H1 (cell line): ENCODE measurements at regions not wholly inside any gene's neighbourhood (a gene's known extent, or its start where the extent isn't known, plus 50 kb on each side); places are given as distances from the start of the nearest gene placed in this dataset.

Experiments
- CTCF ChIA-PET: fragments of 300-600 bp; sonication (Branson Sonifier 250); formaldehyde crosslinking; loops from one replicate; lab custom pipeline; 2021; ENCODE audit not compliant: partially characterized antibody; lab: Charles Lee
- POLR2A ChIA-PET: fragments of 300-600 bp; sonication (Branson Sonifier 250); formaldehyde crosslinking; loops from one replicate; lab custom pipeline; 2021; ENCODE audit warnings: inconsistent platforms; ENCODE audit not compliant: partially characterized antibody; lab: Charles Lee
- DNase-seq, 2 experiments: peaks; one replicate each; pipeline versions ENCODE4 v3.0.0 to v3.0.0-alpha.2; 2010 to 2022; ENCODE audit warnings: low spot score in 2 of 2, low read depth in 1 of 2, mixed read lengths in 1 of 2
- FAIRE-seq: peaks from 2 replicates; lab custom pipeline; 2011; peaks lifted over from hg19 to GRCh38; lab: Jason Lieb, UNC
- H2AFZ ChIP-seq: 2 replicates; pipeline ENCODE4 v1.8.1; 2012; ENCODE audit warnings: low read length, inconsistent platforms
- H2AK5ac ChIP-seq: 2 replicates; pipeline ENCODE4 v1.6.1; 2013; ENCODE audit warnings: low read depth, low read length
- H2BK120ac ChIP-seq: replicated peaks from 2 replicates; pipeline ENCODE3; 2013; ENCODE audit warnings: low read depth, low read length, inconsistent platforms
- H2BK12ac ChIP-seq: 2 replicates; pipeline ENCODE4 v1.6.1; 2013; ENCODE audit warnings: low read depth, low read length
- H2BK15ac ChIP-seq: 2 replicates; pipeline ENCODE4 v1.6.1; 2013; ENCODE audit warnings: low read length
- H2BK20ac ChIP-seq: 2 replicates; pipeline ENCODE4 v1.6.1; 2013; ENCODE audit warnings: low read length
- H2BK5ac ChIP-seq: 2 replicates; pipeline ENCODE4 v1.6.1; 2013; ENCODE audit warnings: low read depth, low read length
- H3K14ac ChIP-seq: 2 replicates; pipeline ENCODE4 v1.6.1; 2013; ENCODE audit warnings: inconsistent platforms; ENCODE audit not compliant: insufficient read length
- H3K18ac ChIP-seq: 2 replicates; pipeline ENCODE4 v1.6.1; 2013; ENCODE audit warnings: low read length; ENCODE audit errors: extremely low read depth
- H3K23ac ChIP-seq: 2 replicates; pipeline ENCODE4 v1.6.1; 2013; ENCODE audit warnings: inconsistent platforms; ENCODE audit not compliant: insufficient read length
- H3K23me2 ChIP-seq: 2 replicates; pipeline ENCODE4 v1.6.1; 2013; ENCODE audit warnings: low read depth, low read length
- H3K27ac ChIP-seq: 2 replicates; pipeline ENCODE4 v1.6.1; 2011; ENCODE audit warnings: low read depth, low read length, inconsistent platforms
- H3K27me3 ChIP-seq, 4 experiments: replicated peaks in 1 of 4; 1 replicate in 1 of 4; 2 replicates in 3 of 4; pipeline versions ENCODE4 v1.6.1 to v1.8.1; 2011 to 2013; ENCODE audit warnings: low read length in 3 of 4, mild to moderate bottlenecking in 3 of 4, inconsistent platforms in 2 of 4, mixed read lengths in 2 of 4, moderate library complexity in 1 of 4; ENCODE audit not compliant: control insufficient read depth in 3 of 4, insufficient read depth in 3 of 4; ENCODE audit errors: extremely low read depth in 1 of 4
- H3K36me3 ChIP-seq, 4 experiments: 2 replicates each; pipeline versions ENCODE4 v1.6.1 to v1.8.1; 2011 to 2013; ENCODE audit warnings: mild to moderate bottlenecking in 4 of 4, low read length in 3 of 4, moderate library complexity in 2 of 4, control low read depth in 1 of 4, inconsistent platforms in 1 of 4; ENCODE audit not compliant: insufficient read depth in 4 of 4, control insufficient read depth in 2 of 4
- H3K4ac ChIP-seq: replicated peaks from 2 replicates; pipeline ENCODE3; 2013; ENCODE audit warnings: low read length, low read depth, mixed read lengths, inconsistent platforms; ENCODE audit not compliant: insufficient read length
- H3K4me1 ChIP-seq, 4 experiments: replicated peaks in 1 of 4; 1 replicate in 1 of 4; 2 replicates in 3 of 4; pipeline versions ENCODE4 v1.6.1 to v1.8.1; 2011 to 2013; ENCODE audit warnings: low read length in 3 of 4, inconsistent platforms in 2 of 4, mixed read lengths in 1 of 4; ENCODE audit not compliant: insufficient read depth in 4 of 4, control insufficient read depth in 3 of 4
- H3K4me2 ChIP-seq, 2 experiments: 2 replicates each; pipeline versions ENCODE4 v1.6.1 to v1.8.1; 2011 to 2013; ENCODE audit warnings: low read depth in 2 of 2, low read length in 2 of 2, control low read depth in 1 of 2, inconsistent platforms in 1 of 2, mild to moderate bottlenecking in 1 of 2; ENCODE audit not compliant: insufficient read depth in 1 of 2
- H3K4me3 ChIP-seq, 4 experiments: fragments of 200-600, 300-600 bp in 1 of 4; sonication (generic), shearing (Covaris generic), sonication (Bioruptor Twin) in 1 of 4; 2 replicates each; pipeline versions ENCODE4 v1.5.1 to v1.8.1; 2011 to 2016; ENCODE audit warnings: low read length in 4 of 4, low read depth in 3 of 4, control low read depth in 2 of 4, inconsistent platforms in 2 of 4, mild to moderate bottlenecking in 2 of 4, mixed read lengths in 1 of 4, moderate library complexity in 1 of 4; ENCODE audit not compliant: insufficient read depth in 2 of 4; ENCODE audit errors: extremely low read depth in 1 of 4
- H3K56ac ChIP-seq: replicated peaks from 2 replicates; pipeline ENCODE3; 2013; ENCODE audit warnings: low read depth, mild to moderate bottlenecking, mixed read lengths, low read length, inconsistent platforms; ENCODE audit not compliant: insufficient read length
- H3K79me1 ChIP-seq: 2 replicates; pipeline ENCODE4 v1.6.1; 2013; ENCODE audit warnings: low read depth, low read length, control low read depth
- H3K79me2 ChIP-seq, 2 experiments: 2 replicates each; pipeline versions ENCODE4 v1.6.1 to v1.8.1; 2012 to 2013; ENCODE audit warnings: low read length in 2 of 2, mild to moderate bottlenecking in 2 of 2, inconsistent platforms in 1 of 2; ENCODE audit not compliant: insufficient read depth in 2 of 2, control insufficient read depth in 1 of 2
- H3K9ac ChIP-seq, 4 experiments: replicated peaks in 1 of 4; 1 replicate in 1 of 4; 2 replicates in 3 of 4; pipeline versions ENCODE4 v1.6.1 to v1.8.1; 2011 to 2013; ENCODE audit warnings: low read depth in 3 of 4, low read length in 3 of 4, control low read depth in 2 of 4, mild to moderate bottlenecking in 2 of 4, moderate library complexity in 2 of 4, inconsistent platforms in 1 of 4; ENCODE audit errors: extremely low read depth in 1 of 4
- H3K9me3 ChIP-seq, 2 experiments: 2 replicates each; pipeline versions ENCODE4 v1.6.1 to v1.8.1; 2012 to 2013; ENCODE audit warnings: mild to moderate bottlenecking in 2 of 2, moderate library complexity in 2 of 2, control low read depth in 1 of 2, inconsistent platforms in 1 of 2, low read depth in 1 of 2, low read length in 1 of 2, mixed read lengths in 1 of 2; ENCODE audit not compliant: insufficient read depth in 2 of 2
- H4K20me1 ChIP-seq, 2 experiments: replicated peaks in 1 of 2; 2 replicates each; pipeline versions ENCODE3 to v1.8.1; 2011 to 2013; ENCODE audit warnings: inconsistent platforms in 2 of 2, low read length in 2 of 2, mild to moderate bottlenecking in 1 of 2; ENCODE audit not compliant: insufficient read depth in 2 of 2, control insufficient read depth in 1 of 2
- H4K5ac ChIP-seq: 2 replicates; pipeline ENCODE4 v1.6.1; 2013; ENCODE audit warnings: low read length, low read depth, mixed read lengths, inconsistent platforms; ENCODE audit not compliant: insufficient read length
- H4K8ac ChIP-seq: 2 replicates; pipeline ENCODE4 v1.8.0; 2013; ENCODE audit warnings: mild to moderate bottlenecking, moderate library complexity, low read length, inconsistent platforms; ENCODE audit not compliant: insufficient read depth; ENCODE audit errors: extremely low read depth
- H4K91ac ChIP-seq: replicated peaks from 2 replicates; pipeline ENCODE3; 2013; ENCODE audit warnings: low read length, mixed read lengths, inconsistent platforms; ENCODE audit not compliant: insufficient read length
- BRCA1 ChIP-seq: IDR thresholded peaks from 2 replicates; pipeline ENCODE4 v1.6.1; 2012; ENCODE audit warnings: low read depth, low read length, improper control_type of control experiment
- CREB1 ChIP-seq: IDR thresholded peaks from 2 replicates; pipeline ENCODE4 v1.6.1; 2012; ENCODE audit warnings: inconsistent platforms
- FOSL1 ChIP-seq: IDR thresholded peaks from 2 replicates; pipeline ENCODE4 v1.6.1; 2011; ENCODE audit warnings: mild to moderate bottlenecking, low read depth, low read length, moderate library complexity; ENCODE audit not compliant: insufficient read depth
- GABPA ChIP-seq: IDR thresholded peaks from 2 replicates; pipeline ENCODE4 v1.6.1; 2011; ENCODE audit warnings: mild to moderate bottlenecking, low read length, moderate library complexity, borderline replicate concordance; ENCODE audit not compliant: insufficient read depth
- HDAC2 ChIP-seq, 2 experiments: fragments of 300-600 bp in 1 of 2; sonication (generic) in 1 of 2; IDR thresholded peaks; 2 replicates each; pipeline ENCODE4 v1.6.1; 2011 to 2012; ENCODE audit warnings: low read depth in 2 of 2, low read length in 2 of 2, mild to moderate bottlenecking in 2 of 2, moderate library complexity in 2 of 2, borderline replicate concordance in 1 of 2, inconsistent platforms in 1 of 2
- KDM1A ChIP-seq: fragments of 200-600, 300-600 bp; sonication (generic); IDR thresholded peaks from 2 replicates; pipeline ENCODE4 v1.7.1; 2016; ENCODE audit warnings: mild to moderate bottlenecking, low read length, borderline replicate concordance
- NRF1 ChIP-seq: IDR thresholded peaks from 2 replicates; pipeline ENCODE4 v1.6.1; 2011; ENCODE audit warnings: mild to moderate bottlenecking, low read depth, low read length, improper control_type of control experiment
- POLR2AphosphoS5 ChIP-seq: IDR thresholded peaks from 2 replicates; pipeline ENCODE4 v1.6.1; 2011; ENCODE audit warnings: low read depth, low read length
- RBBP5 ChIP-seq: IDR thresholded peaks from 2 replicates; pipeline ENCODE4 v1.7.1; 2012; ENCODE audit warnings: low read depth, mild to moderate bottlenecking, inconsistent platforms, low read length, moderate library complexity, borderline replicate concordance
- RXRA ChIP-seq: IDR thresholded peaks from 2 replicates; pipeline ENCODE4 v1.6.1; 2011; ENCODE audit warnings: low read depth, mild to moderate bottlenecking, low read length, moderate library complexity; ENCODE audit not compliant: insufficient read depth
- SP2 ChIP-seq: IDR thresholded peaks from 2 replicates; pipeline ENCODE4 v1.6.1; 2012; ENCODE audit warnings: mild to moderate bottlenecking, low read length, inconsistent platforms
- TAF1 ChIP-seq: IDR thresholded peaks from 2 replicates; pipeline ENCODE4 v1.6.1; 2011; ENCODE audit warnings: mild to moderate bottlenecking, low read depth, low read length
- TBP ChIP-seq: IDR thresholded peaks from 2 replicates; pipeline ENCODE4 v1.6.1; 2011; ENCODE audit warnings: low read depth, low read length, improper control_type of control experiment
- TCF12 ChIP-seq: IDR thresholded peaks from 2 replicates; pipeline ENCODE4 v1.6.1; 2011; ENCODE audit warnings: low read depth, mild to moderate bottlenecking, low read length
- WGBS, 2 experiments: shearing (Covaris generic) in 1 of 2; methylation state at CpG; one replicate each; pipeline versions ENCODE4 v1.1.6 to v1.1.7; 2013 to 2015; ENCODE audit warnings: low lambda C conversion rate in 2 of 2, mixed read lengths in 2 of 2, inconsistent platforms in 1 of 2, low coverage in 1 of 2, missing lambda C conversion rate in 1 of 2; ENCODE audit not compliant: insufficient replicate concordance in 2 of 2, insufficient coverage in 1 of 2, insufficient read length in 1 of 2; ENCODE audit errors: extremely low coverage in 1 of 2, missing lambda C conversion rate in 1 of 2; 5-methylcytosine and 5-hydroxymethylcytosine counted together
- TF ChIP-seq, protein P1 (sequence below): IDR thresholded peaks from 2 replicates; pipeline ENCODE4 v1.6.1; 2012; ENCODE audit warnings: inconsistent platforms

DNA sequence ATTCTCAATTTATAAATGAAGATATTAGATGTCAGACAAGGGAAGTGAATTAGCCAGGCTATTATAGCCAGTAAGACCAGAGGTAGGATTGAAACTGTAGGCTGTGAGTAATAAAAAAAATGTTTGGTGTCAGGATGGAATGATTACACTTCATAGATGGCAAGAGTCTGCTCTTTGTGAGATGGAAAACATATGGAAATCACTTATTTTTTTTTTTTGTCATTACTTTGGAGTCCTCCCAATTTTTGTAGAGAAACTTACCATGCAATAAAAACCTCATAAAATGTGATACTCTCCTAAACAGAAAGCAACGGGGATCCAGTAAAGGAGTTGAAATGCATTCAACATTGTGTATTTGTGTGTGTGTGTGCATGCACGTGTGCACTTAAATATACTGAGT lies 532.7 kb upstream of the CDH8 start:
- H3K23me2 ChIP-seq = no peaks in the 10 kb centered on the region
- H3K9ac ChIP-seq = no peak overlapping the region
- no peak overlapping the region for H3K23ac ChIP-seq
- H4K20me1 ChIP-seq = no peaks in the 10 kb centered on the region
- H2BK15ac ChIP-seq = no peak overlapping the region
- no peak for TF ChIP-seq BRCA1
- TF ChIP-seq NRF1 = no peak
- no peak for TF ChIP-seq FOSL1
- no peak for TF ChIP-seq POLR2AphosphoS5
- TF ChIP-seq GABPA = no peak
- no peak for TF ChIP-seq HDAC2 (IDR thresholded peaks at IDR 0.05; ENCODE audit: borderline replicate concordance in 1 of 2, low read depth in 2 of 2, low read length in 2 of 2)
- no peak for TF ChIP-seq RBBP5
- no peak for TF ChIP-seq TCF12
- TF ChIP-seq RXRA = no peak
- TF ChIP-seq SP2 = no peak
- no peak for TF ChIP-seq TBP
- TF ChIP-seq, protein P1, sequence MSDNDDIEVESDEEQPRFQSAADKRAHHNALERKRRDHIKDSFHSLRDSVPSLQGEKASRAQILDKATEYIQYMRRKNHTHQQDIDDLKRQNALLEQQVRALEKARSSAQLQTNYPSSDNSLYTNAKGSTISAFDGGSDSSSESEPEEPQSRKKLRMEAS = no peak
- no peak for TF ChIP-seq TAF1
- no peak for TF ChIP-seq KDM1A
- TF ChIP-seq CREB1 = no peak
- no peak overlapping the region for H4K8ac ChIP-seq
- H3K4me2 ChIP-seq = no peak overlapping the region
- WGBS, 2 experiments = 86% methylated on average over 2 of the region's 2 CpGs; no CpG with 5 or more reads in 1 of the 2 experiments
- no peak overlapping the region for H2AK5ac ChIP-seq
- no peak overlapping the region for H3K27ac ChIP-seq
- H2BK20ac ChIP-seq = no peak overlapping the region
- H3K4ac ChIP-seq = no peak overlapping the region
- no peak overlapping the region for H4K91ac ChIP-seq
- H3K79me1 ChIP-seq = no peaks in the 10 kb centered on the region
- ChIA-PET POLR2A (no interaction called here), CTCF (interaction anchor here (0.6 kb wide), 1 partner anchor 1566 kb away, joined by 3 read pairs; no protein-coding TSS in a partner anchor)
- H4K5ac ChIP-seq = no peak overlapping the region
- no peak overlapping the region for H3K56ac ChIP-seq
- no peak overlapping the region for H2AFZ ChIP-seq
- DNase-seq (no peak), FAIRE-seq (no peak)
- no peaks in the 10 kb centered on the region for H3K36me3 ChIP-seq
- no peaks in the 10 kb centered on the region for H3K27me3 ChIP-seq
- H2BK5ac ChIP-seq = no peak overlapping the region
- H2BK12ac ChIP-seq = no peak overlapping the region
- H3K9me3 ChIP-seq = no peaks in the 10 kb centered on the region
- H3K79me2 ChIP-seq = no peaks in the 10 kb centered on the region
- no peak overlapping the region for H2BK120ac ChIP-seq
- H3K4me3 ChIP-seq = no peak overlapping the region
- no peak overlapping the region for H3K18ac ChIP-seq
- no peaks in the 10 kb centered on the region for H3K4me1 ChIP-seq
- no peak overlapping the region for H3K14ac ChIP-seq
